ENCODE measurements at regions not wholly inside any gene's neighbourhood (a gene's known extent, or its start where the extent isn't known, plus 50 kb on each side); places are given as distances from the start of the nearest gene placed in this dataset.

DNA sequence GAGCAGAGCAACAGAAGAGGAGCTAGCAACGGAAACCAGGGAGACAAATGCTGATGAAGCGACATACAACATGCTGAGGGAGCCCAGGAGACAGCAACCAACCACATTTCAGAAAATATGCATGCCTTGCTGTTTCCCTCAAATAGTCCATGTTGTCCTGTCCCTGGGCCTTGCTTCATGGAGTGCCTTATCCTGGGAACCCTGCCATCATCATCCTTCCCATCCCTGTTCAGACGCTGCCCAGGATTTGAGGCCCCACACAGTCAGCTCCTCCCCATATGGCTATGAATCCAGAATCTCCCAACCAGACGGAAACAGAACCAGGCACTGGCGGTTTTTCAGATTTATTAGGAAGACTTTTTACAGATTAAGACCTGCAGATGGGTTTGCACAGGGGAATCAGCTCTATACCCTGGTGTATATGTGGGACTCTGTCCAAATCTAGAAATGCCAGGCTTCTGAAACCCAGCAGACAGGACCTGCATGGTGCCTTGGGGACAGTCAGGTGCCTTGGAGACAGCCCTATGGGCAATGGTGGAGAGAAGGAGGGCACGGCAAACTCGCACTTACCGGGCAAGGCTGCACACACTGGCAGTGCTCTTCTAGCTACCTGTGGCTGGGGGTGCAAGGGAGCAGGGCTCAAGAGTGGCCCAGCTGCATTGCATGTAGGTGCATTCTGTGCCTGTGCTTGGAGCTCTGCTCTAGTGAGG, 199.7 kb upstream of the MAMLD1 start (continued):
- TF ChIP-seq, protein P1, sequence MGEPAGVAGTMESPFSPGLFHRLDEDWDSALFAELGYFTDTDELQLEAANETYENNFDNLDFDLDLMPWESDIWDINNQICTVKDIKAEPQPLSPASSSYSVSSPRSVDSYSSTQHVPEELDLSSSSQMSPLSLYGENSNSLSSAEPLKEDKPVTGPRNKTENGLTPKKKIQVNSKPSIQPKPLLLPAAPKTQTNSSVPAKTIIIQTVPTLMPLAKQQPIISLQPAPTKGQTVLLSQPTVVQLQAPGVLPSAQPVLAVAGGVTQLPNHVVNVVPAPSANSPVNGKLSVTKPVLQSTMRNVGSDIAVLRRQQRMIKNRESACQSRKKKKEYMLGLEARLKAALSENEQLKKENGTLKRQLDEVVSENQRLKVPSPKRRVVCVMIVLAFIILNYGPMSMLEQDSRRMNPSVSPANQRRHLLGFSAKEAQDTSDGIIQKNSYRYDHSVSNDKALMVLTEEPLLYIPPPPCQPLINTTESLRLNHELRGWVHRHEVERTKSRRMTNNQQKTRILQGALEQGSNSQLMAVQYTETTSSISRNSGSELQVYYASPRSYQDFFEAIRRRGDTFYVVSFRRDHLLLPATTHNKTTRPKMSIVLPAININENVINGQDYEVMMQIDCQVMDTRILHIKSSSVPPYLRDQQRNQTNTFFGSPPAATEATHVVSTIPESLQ (CRISPR knock-in tag; conservative IDR thresholded peaks at IDR 0.05): no peak
- TF ChIP-seq PITX1 (CRISPR knock-in tag; IDR thresholded peaks at IDR 0.05): no peak
- TF ChIP-seq ZFY (CRISPR knock-in tag; IDR thresholded peaks at IDR 0.05): no peak
- TF ChIP-seq ZNF83 (CRISPR knock-in tag; IDR thresholded peaks at IDR 0.05; ENCODE audit: borderline replicate concordance): no peak
- no peak for TF ChIP-seq ETV6 (CRISPR knock-in tag; conservative IDR thresholded peaks at IDR 0.05)
- TF ChIP-seq TAF1 (CRISPR knock-in tag; IDR thresholded peaks at IDR 0.05): no peak
- no peak for TF ChIP-seq PAXIP1 (CRISPR knock-in tag; conservative IDR thresholded peaks at IDR 0.05)

All from HepG2 (cell line).